ENCODE measurements at regions not wholly inside any gene's neighbourhood (a gene's known extent, or its start where the extent isn't known, plus 50 kb on each side); places are given as distances from the start of the nearest gene placed in this dataset.
"Not testable (repeated sequence)": the region's sequence is repeated elsewhere in the genome, so short reads cannot be mapped to it uniquely, and the experiment has no call there.

DNA sequence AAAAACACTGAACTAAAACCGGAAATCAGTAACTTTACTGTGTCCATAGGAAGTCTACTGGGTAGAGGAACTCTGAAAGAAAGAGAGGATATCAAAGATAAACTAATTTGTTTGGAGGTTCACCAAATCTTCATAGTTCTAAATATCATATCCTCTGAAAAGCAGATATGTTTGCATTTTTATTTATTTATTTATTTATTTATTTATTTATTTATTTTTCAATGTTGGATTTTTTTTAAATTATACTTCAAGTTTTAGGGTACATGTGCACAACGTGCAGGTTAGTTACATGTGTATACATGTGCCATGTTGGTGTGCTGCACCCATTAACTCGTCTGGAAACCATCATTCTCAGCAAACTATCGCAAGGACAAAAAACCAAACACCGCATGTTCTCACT is 813.7 kb downstream of the EPHA4 start:
- not testable (repeated sequence) for H3K27me3 Mint-ChIP-seq, H3K9me3 Mint-ChIP-seq, H3K27ac Mint-ChIP-seq, H3K4me3 Mint-ChIP-seq, H3K4me1 Mint-ChIP-seq, H3K36me3 Mint-ChIP-seq

DNA sequence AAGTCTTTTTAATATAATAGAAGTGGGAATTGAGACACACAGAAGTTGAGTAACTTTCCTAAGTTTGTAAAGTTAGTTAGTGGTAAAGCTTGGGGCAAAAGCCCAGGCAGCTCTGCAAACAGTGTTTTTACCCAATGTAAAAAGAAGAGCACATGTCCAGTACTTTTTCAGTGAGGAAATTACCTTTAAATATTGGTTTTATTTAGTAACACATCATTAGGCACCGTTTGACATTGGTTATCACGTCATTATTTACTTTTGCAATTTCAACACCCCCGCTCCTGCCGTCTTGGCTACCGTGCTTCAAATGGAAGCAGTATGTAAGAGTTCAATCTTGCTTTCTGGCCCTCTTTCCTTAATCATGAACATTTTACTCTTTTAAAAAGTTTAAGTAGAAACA is 807.9 kb downstream of the EPHA4 start:
- Mint-ChIP-seq H3K4me3 (no peak overlapping the region), H3K27ac (no peak overlapping the region), H3K9me3 (peaks cover 0 to 2% (median 0%) of the 10 kb centered on the region in 3 donors), H3K4me1 (no peaks in the 10 kb centered on the region), H3K27me3 (no peaks in the 10 kb centered on the region), H3K36me3 (no peaks in the 10 kb centered on the region)

DNA sequence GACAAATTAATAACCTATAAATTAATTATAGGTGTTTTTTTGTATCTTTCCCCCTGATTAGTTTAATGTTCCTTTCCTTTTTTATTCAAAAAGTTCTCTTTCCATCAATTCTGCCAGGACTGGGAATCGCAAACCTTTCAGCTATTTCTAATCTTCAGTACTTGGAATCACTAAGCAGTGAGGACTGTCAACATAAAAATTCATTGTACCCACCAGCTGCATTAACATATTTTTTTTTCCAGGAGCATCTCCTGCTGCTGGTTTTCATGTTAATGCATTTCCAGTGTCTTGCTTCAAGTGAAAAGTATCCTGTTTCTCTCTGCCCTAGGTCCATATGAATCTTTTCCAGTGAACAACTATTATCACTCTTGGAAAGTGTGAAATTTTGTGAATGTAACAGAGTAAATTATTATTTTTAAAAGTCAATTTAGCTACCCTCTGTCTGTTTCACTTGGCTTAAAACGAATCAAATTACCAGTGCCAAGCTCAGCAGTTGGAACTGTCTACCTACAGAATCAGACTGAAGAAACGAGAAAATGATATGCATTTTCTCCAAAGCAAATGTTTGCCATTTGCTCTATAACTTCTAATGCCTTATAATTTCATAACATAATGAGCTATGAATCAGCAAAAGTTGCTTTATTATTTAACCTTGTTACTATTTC is 804.4 kb downstream of the EPHA4 start:
- Mint-ChIP-seq H3K36me3 (no peaks in the 10 kb centered on the region), H3K27ac (no peak overlapping the region), H3K9me3 (no peaks in the 10 kb centered on the region), H3K4me3 (no peak overlapping the region), H3K27me3 (no peaks in the 10 kb centered on the region), H3K4me1 (no peaks in the 10 kb centered on the region)

DNA sequence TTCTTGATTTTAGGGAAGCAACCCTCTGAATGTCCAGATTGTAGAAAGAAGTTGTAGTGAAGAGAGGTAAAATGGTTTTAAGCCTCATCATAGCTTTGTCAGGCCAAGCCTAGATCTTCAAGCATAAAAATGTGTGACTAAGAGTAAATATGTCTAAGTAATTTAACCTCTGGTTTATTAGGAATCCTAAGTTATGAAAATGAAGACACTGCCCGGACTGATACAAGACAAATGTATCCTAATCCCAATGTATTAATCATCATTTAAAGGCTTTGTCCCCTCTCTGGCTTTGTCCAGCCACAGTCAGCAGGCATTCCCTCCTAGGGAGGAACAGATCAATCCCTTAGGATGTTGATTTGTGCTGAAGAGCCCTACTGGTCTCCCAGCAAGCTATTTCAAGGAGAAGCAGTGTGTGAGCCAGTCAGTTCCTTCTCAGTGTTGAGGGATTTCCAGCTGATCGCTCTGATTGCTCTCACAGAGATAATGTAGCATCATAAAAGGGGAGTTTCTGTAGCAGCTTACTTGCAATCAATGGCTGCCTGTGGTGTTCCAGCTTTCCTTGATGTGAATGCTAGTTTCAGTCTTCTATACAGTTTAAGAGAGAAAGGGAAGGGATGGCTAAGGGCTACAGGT is 796.1 kb downstream of the EPHA4 start:
- H3K36me3 Mint-ChIP-seq = no peaks in the 10 kb centered on the region
- H3K27me3 Mint-ChIP-seq = no peaks in the 10 kb centered on the region
- H3K4me3 Mint-ChIP-seq = no peak overlapping the region
- H3K9me3 Mint-ChIP-seq = peaks cover 2 to 4% (median 2%) of the 10 kb centered on the region in 3 donors
- H3K4me1 Mint-ChIP-seq = no peaks in the 10 kb centered on the region
- no peak overlapping the region for H3K27ac Mint-ChIP-seq

GRCh38 chr2:220779076-220779475 is 793.0 kb downstream of the EPHA4 start:
- not testable (repeated sequence) for H3K9me3 Mint-ChIP-seq, H3K36me3 Mint-ChIP-seq, H3K27me3 Mint-ChIP-seq, H3K27ac Mint-ChIP-seq, H3K4me3 Mint-ChIP-seq, H3K4me1 Mint-ChIP-seq

DNA sequence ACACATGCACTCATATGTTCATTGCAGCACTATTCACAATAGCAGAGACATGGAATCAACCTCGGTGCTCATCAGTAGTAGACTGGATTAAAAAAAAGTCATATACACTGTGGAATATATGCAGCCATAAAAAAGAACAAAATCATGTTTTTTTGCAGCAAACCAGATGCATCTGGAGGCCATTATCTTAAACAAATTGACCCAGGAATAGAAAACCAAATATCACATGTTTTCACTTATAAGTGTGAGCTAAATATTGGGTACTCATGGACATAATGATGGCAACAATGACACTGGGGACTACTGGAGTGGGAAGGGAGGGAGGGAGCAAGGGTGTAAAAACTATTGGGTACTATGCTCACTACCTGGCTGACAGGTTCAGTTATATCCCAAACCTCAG is 792.6 kb downstream of the EPHA4 start:
- H3K4me1 Mint-ChIP-seq = no peaks in the 10 kb centered on the region

DNA sequence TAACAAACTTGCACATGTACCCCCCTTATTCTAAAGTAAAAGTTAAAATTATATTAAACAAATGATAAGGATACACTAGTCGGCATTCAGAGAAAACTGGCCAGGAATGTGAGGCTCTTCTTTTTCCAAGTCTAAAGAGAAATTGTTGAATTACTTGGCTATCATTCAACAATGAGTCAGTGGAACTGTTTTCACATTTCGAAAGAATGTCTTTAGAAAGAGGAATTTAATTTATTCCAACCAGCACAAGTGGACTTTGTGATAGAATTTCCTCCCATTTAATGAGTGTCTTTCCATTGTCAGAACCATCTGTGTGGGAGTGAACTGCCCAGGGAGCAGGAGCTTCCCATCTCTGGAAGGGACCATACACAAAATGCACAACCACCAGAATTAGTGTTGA is 792.2 kb downstream of the EPHA4 start:
- H3K36me3 Mint-ChIP-seq = no peaks in the 10 kb centered on the region
- no peak overlapping the region for H3K27ac Mint-ChIP-seq
- no peak overlapping the region for H3K4me3 Mint-ChIP-seq
- H3K9me3 Mint-ChIP-seq = peaks cover 2 to 4% (median 2%) of the 10 kb centered on the region in 3 donors
- H3K4me1 Mint-ChIP-seq = no peaks in the 10 kb centered on the region
- no peaks in the 10 kb centered on the region for H3K27me3 Mint-ChIP-seq

More for the DNA sequence above, 792.6 kb downstream of the EPHA4 start:
- H3K4me3 Mint-ChIP-seq = no peak overlapping the region
- H3K9me3 Mint-ChIP-seq = peaks cover 2 to 4% (median 2%) of the 10 kb centered on the region in 3 donors
- H3K27ac Mint-ChIP-seq = no peak overlapping the region
- no peaks in the 10 kb centered on the region for H3K27me3 Mint-ChIP-seq
- no peaks in the 10 kb centered on the region for H3K36me3 Mint-ChIP-seq

DNA sequence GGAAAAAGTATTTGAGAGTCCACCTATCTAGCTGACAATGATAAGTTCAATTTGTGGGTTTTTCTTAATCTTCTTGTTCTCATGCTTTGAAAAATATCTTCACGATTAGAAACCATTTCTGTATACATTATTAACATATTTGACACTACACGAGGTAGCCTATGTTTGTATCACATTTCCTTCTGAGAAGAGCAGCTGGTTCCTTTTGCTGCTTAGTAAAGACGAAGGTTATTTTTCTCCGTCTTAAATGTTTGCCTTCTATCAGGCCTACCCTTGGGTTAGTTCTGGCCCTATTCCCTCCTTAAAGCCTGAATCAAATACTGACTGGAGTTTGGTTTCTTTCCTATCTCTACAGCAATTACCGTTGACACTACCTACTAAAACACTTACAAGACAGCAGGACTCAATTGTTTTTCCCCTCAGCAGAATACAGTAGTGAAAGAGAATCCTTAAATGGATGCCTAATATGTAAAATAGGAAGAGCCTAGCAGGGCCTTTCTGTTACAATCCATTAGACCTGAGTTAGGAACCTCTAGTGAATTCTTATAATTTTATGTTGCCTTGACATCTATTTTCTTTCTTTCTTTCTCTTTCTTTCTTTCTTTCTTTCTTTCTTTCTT is 790.4 kb downstream of the EPHA4 start:
- Mint-ChIP-seq H3K9me3 (peaks cover 2 to 4% (median 2%) of the 10 kb centered on the region in 3 donors), H3K4me1 (peaks cover 0 to 2% (median 0%) of the 10 kb centered on the region in 3 donors), H3K27ac (no peak overlapping the region), H3K4me3 (no peak overlapping the region), H3K36me3 (no peaks in the 10 kb centered on the region), H3K27me3 (no peaks in the 10 kb centered on the region)

- H3K9me3 Mint-ChIP-seq = peaks cover 2 to 4% (median 3%) of the 10 kb centered on the region in 3 donors
Measured at GRCh38 chr2:220782609-220783113, 789.4 kb downstream of the EPHA4 start.

GRCh38 chr2:220783671-220784070 is 788.4 kb downstream of the EPHA4 start:
- Mint-ChIP-seq H3K27me3 (no peaks in the 10 kb centered on the region), H3K27ac (peak overlapping the region in 1 of 3 donors; percentile 33), H3K9me3 (peaks cover 2 to 4% (median 3%) of the 10 kb centered on the region in 3 donors), H3K4me1 (peaks cover 0 to 2% (median 0%) of the 10 kb centered on the region in 3 donors), H3K36me3 (no peaks in the 10 kb centered on the region), H3K4me3 (no peak overlapping the region)

More at GRCh38 chr2:220782609-220783113, 789.4 kb downstream of the EPHA4 start:
- H3K4me3 Mint-ChIP-seq = no peak overlapping the region
- H3K27me3 Mint-ChIP-seq = no peaks in the 10 kb centered on the region
- H3K4me1 Mint-ChIP-seq = peaks cover 0 to 2% (median 0%) of the 10 kb centered on the region in 3 donors
- no peak overlapping the region for H3K27ac Mint-ChIP-seq
- H3K36me3 Mint-ChIP-seq = no peaks in the 10 kb centered on the region

DNA sequence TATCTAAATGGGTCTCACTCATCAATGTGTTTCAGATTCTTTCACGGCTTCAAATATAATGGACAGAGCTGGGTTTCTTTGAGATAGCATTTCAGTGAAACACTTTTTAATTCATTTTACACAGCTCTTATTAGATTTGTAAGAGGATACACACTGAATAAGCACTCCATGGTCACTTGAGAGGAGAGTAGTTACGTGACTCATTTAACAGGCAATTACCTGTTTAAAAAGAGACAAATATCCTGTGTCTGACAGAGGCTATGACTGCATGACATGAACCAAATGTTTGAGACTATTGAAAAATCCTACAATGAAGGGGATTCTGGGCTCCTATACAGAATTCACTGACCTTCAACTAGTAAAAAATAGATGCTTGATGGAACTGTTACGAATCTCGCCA is 786.9 kb downstream of the EPHA4 start:
- H3K4me3 Mint-ChIP-seq = no peak overlapping the region
- no peak overlapping the region for H3K27ac Mint-ChIP-seq
- peaks cover 0 to 2% (median 0%) of the 10 kb centered on the region in 3 donors for H3K4me1 Mint-ChIP-seq
- no peaks in the 10 kb centered on the region for H3K27me3 Mint-ChIP-seq
- no peaks in the 10 kb centered on the region for H3K36me3 Mint-ChIP-seq
- peaks cover 0 to 2% (median 0%) of the 10 kb centered on the region in 3 donors for H3K9me3 Mint-ChIP-seq

GRCh38 chr2:220786216-220786615 is 785.9 kb downstream of the EPHA4 start:
- Mint-ChIP-seq H3K4me1 (peaks cover 0 to 2% (median 0%) of the 10 kb centered on the region in 3 donors), H3K36me3 (no peaks in the 10 kb centered on the region), H3K4me3 (no peak overlapping the region), H3K9me3 (peaks cover 0 to 2% (median 0%) of the 10 kb centered on the region in 3 donors), H3K27ac (no peak overlapping the region), H3K27me3 (no peaks in the 10 kb centered on the region)

- H3K9me3 Mint-ChIP-seq = peaks cover 0 to 2% (median 1%) of the 10 kb centered on the region in 3 donors
- H3K27ac Mint-ChIP-seq = no peak overlapping the region
- no peaks in the 10 kb centered on the region for H3K27me3 Mint-ChIP-seq
- H3K4me3 Mint-ChIP-seq = no peak overlapping the region
- no peaks in the 10 kb centered on the region for H3K36me3 Mint-ChIP-seq
- H3K4me1 Mint-ChIP-seq = peaks cover 0 to 2% (median 0%) of the 10 kb centered on the region in 3 donors
Measured at GRCh38 chr2:220787251-220787650, 784.9 kb downstream of the EPHA4 start.

- Mint-ChIP-seq H3K27me3 (no peaks in the 10 kb centered on the region), H3K27ac (no peak overlapping the region), H3K9me3 (peaks cover 0 to 2% (median 1%) of the 10 kb centered on the region in 3 donors), H3K36me3 (no peaks in the 10 kb centered on the region), H3K4me1 (peaks cover 0 to 2% (median 0%) of the 10 kb centered on the region in 3 donors), H3K4me3 (no peak overlapping the region)
Measured at GRCh38 chr2:220789961-220790360, 782.1 kb downstream of the EPHA4 start.

DNA sequence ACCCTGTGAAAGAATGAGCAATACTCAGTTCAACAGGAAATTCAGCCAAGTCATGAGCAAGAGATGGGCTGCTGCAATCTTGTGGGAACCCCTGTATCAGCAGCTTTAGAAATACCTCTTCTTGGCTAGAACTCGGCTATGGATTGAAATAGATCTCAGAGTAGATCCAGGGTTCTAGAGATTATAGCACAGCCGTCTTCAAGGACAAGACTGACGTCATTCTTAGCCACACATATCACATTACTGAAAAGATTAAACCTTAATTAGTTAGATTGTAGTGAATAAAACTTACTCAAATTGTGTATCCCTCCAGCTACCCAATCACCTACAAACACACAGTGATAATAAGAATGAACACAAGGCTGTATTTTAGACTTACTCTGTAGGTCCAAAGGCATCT is 776.4 kb downstream of the EPHA4 start:
- Mint-ChIP-seq H3K9me3 (peaks cover 0 to 1% (median 0%) of the 10 kb centered on the region in 3 donors), H3K4me1 (no peaks in the 10 kb centered on the region), H3K27ac (no peak overlapping the region), H3K27me3 (no peaks in the 10 kb centered on the region), H3K36me3 (no peaks in the 10 kb centered on the region), H3K4me3 (no peak overlapping the region)
